ENCODE measurements at regions not wholly inside any gene's neighbourhood (a gene's known extent, or its start where the extent isn't known, plus 50 kb on each side); places are given as distances from the start of the nearest gene placed in this dataset.
"Not testable (repeated sequence)": the region's sequence is repeated elsewhere in the genome, so short reads cannot be mapped to it uniquely, and the experiment has no call there.

DNA sequence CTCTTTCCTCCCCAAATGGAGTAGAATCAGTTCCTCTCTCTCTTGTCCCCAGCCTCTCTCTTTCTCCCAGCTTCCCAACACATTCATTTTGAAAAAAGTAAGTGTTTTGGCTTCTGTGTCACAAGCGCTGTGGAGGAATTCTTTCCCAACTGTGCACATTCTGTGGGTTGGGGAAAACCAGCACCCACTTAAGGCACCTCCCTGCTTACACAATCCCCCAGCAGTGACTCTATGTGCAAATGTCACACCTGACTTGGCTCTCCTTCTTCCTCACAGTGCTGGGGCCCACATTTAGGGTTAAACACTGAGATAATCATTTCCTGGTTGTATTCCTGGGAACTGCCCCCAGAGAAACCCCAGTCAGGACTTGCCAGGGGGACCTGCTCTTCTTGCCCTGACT is 358.1 kb upstream of the ZNF32 start:
- no peak overlapping the region for H3K27ac ChIP-seq (ENCODE audit: low read depth)
- 90% methylated on average over 1 of the region's 1 CpG for WGBS
- no peaks in the 10 kb centered on the region for H3K4me1 ChIP-seq (ENCODE audit: insufficient read depth)
- no peak overlapping the region for H3K4me3 ChIP-seq (ENCODE audit: low read depth, low read length)
- no peak for DNase-seq (ENCODE audit: extremely low spot score)
- H3K36me3 ChIP-seq (ENCODE audit: insufficient read depth) = no peaks in the 10 kb centered on the region

DNA sequence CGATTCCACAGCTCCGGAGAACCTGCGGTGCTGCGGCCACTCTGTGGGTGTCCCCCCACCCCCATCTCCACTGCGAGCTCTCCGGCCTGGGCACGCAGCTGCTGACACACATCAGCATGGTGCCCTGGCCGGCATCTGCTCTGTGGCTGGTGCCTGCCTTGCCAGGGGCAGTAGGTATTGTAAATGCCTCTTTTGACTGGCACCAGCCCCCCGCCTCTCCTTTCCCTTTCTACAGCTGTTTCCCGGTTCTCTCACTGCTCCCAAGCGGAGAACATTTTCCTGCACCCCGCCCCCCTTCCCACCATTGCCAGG is 357.1 kb upstream of the ZNF32 start:
- 87% methylated on average over 12 of the region's 12 CpGs for WGBS
- Histone ChIP-seq H3K4me1 (ENCODE audit: insufficient read depth) (no peaks in the 10 kb centered on the region), H3K27ac (ENCODE audit: low read depth) (no peak overlapping the region), H3K4me3 (ENCODE audit: low read depth, low read length) (no peak overlapping the region), H3K36me3 (ENCODE audit: insufficient read depth) (no peaks in the 10 kb centered on the region)
- DNase-seq (ENCODE audit: extremely low spot score) = no peak

DNA sequence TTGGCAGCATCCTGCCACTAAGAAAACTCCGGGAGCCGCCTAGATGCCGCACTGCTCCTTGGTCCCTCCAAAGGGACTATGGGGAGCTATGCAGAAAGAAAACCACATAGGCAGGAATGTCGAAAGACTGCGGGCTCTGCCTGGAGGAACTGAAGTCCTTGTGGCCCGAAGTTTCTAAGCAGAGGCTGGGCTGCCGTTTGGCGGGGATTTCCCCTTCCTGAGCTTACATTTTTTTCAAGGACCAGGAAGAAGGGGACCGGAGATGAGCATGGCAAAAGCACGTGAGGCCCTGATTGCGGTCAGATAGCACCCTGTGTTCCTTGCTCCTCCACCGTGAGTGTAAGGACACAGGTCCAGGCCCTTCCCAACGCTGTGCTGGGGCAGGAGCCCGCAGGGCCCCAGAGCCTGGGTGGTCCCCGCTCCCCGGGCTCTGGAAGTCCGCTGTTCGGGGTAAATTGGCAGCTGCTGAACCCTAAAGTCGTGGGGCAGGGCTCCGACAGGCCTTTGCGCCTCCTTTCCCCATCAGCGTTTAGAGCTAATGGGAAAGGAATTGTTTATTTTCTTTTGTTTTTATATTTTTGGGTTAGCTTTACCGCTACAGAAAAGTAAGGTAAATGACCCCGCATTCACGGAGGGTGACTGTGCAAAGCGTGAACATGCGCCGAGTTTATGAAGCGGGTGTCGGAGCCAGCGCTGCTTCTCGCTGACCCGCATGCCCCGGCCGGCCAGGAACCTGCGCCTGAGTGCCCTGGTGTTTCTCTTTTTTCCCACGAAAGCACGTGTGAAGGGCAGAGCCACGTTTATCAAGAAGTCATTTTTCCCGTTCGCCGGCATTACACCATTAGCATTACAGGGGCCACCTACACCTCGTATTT is 356.5 kb upstream of the ZNF32 start:
- Histone ChIP-seq H3K4me3 (ENCODE audit: low read depth, low read length) (no peak overlapping the region), H3K36me3 (ENCODE audit: insufficient read depth) (no peaks in the 10 kb centered on the region), H3K27ac (ENCODE audit: low read depth) (no peak overlapping the region), H3K4me1 (ENCODE audit: insufficient read depth) (no peaks in the 10 kb centered on the region)
- DNase-seq (ENCODE audit: extremely low spot score) = no peak
- 91% methylated on average over 43 of the region's 43 CpGs for WGBS

DNA sequence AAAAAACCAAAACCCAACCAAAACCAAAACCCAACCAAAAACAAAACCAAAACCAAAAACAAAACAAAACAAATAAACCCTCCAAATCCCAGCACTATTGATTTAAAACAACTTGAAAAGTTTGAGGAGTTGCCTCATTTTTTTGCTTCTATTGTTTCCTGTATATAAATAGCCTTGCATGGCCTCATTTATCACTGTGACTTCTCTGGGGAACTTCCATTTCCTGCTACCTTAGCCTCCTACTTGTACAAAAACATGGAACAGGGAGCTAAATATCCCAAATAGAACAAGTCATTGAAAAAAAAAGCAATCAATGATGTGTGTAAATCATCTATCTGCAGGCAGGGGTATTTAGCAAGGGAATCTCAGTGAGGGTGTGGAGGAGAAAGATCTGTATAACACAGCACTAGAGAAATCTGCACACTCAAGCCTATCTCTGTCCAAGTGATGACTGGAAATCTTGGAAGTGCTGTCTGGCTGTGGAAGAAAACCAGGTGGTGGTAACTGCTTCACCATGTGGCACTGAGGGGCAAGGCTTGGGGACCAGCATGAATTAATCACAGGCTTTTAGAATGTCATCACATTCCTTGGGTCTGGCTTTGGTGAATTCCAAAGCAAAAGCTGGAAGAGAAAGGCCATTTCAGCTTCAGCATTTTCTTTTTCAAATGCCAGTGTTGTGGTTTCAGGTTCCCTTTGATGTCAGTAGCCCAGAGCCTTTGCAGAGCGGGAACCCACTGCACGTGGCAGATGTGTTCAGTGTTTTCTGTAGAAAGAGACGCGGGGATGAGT is 349.5 kb upstream of the ZNF32 start:
- WGBS = 61% methylated on average over 4 of the region's 4 CpGs
- H3K4me1 ChIP-seq (ENCODE audit: insufficient read depth) = no peaks in the 10 kb centered on the region
- no peak overlapping the region for H3K27ac ChIP-seq (ENCODE audit: low read depth)
- no peaks in the 10 kb centered on the region for H3K36me3 ChIP-seq (ENCODE audit: insufficient read depth)
- H3K4me3 ChIP-seq (ENCODE audit: low read depth, low read length) = no peak overlapping the region
- no peak for DNase-seq (ENCODE audit: extremely low spot score)

DNA sequence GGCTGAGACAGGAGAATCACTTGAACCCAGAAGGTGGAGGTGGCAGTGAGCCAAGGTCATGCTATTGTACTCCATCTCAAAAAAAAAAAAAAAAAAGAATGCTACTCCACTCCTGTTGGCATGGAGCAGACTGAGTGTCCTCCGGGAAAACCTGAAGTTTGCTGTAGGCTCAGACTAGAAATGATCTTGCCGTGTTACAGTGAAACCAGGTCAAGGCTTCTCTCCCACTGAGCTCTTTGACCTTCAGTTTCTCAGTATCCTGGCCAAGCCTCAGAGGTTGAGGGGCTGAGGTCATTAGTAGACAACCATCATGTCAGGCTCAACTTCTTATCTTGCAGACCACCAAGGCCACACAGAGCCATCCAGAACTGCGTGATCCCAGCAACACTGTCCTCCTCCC is 348.6 kb upstream of the ZNF32 start:
- WGBS = 88% methylated on average over 3 of the region's 3 CpGs
- no peak overlapping the region for H3K4me3 ChIP-seq (ENCODE audit: low read depth, low read length)
- DNase-seq (ENCODE audit: extremely low spot score) = no peak

DNA sequence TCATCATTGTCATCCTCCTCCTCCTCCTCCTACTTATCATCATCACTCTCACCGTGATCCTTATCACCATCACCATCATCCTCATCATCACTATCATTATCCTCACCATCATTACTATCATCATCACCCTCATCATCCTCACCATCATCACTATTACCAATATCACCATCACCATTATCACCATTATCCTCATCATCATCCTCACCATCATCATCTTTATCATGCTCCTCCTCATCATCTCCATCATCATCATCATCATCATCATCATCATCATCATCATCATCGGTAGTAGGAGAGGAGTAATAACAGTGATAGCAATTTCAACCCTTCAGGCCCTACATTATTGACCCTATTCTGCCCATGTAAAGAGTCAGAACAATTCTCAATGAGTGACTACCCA is 345.9 kb upstream of the ZNF32 start:
- Histone ChIP-seq H3K36me3 (ENCODE audit: insufficient read depth) (no peaks in the 10 kb centered on the region), H3K4me1 (ENCODE audit: insufficient read depth) (no peaks in the 10 kb centered on the region), H3K4me3 (ENCODE audit: low read depth, low read length) (no peak overlapping the region), H3K27ac (ENCODE audit: low read depth) (no peak overlapping the region)
- no peak for DNase-seq (ENCODE audit: extremely low spot score)
- WGBS = 89% methylated on average over 2 of the region's 2 CpGs

More for the DNA sequence above, 348.6 kb upstream of the ZNF32 start:
- Histone ChIP-seq H3K27ac (ENCODE audit: low read depth) (no peak overlapping the region), H3K36me3 (ENCODE audit: insufficient read depth) (no peaks in the 10 kb centered on the region), H3K4me1 (ENCODE audit: insufficient read depth) (no peaks in the 10 kb centered on the region)

DNA sequence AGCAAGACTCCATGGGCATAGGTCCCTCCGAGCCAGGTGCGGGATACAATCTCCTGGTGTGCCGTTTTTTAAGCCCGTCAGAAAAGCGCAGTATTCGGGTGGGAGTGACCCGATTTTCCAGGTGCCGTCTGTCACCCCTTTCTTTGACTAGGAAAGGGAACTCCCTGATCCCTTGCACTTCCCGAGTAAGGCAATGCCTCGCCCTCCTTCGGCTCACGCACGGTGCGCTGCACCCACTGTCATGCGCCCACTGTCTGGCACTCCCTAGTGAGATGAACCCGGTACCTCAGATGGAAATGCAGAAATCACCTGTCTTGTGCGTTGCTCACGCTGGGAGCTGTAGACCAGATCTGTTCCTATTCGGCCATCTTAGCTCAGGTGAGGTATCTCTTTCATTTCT is 344.1 kb upstream of the ZNF32 start:
- WGBS = 95% methylated on average over 19 of the region's 19 CpGs
- DNase-seq (ENCODE audit: extremely low spot score); H3K4me3 ChIP-seq (ENCODE audit: low read depth, low read length); H3K4me1 ChIP-seq (ENCODE audit: insufficient read depth); H3K36me3 ChIP-seq (ENCODE audit: insufficient read depth); H3K27ac ChIP-seq (ENCODE audit: low read depth): not testable (repeated sequence)

DNA sequence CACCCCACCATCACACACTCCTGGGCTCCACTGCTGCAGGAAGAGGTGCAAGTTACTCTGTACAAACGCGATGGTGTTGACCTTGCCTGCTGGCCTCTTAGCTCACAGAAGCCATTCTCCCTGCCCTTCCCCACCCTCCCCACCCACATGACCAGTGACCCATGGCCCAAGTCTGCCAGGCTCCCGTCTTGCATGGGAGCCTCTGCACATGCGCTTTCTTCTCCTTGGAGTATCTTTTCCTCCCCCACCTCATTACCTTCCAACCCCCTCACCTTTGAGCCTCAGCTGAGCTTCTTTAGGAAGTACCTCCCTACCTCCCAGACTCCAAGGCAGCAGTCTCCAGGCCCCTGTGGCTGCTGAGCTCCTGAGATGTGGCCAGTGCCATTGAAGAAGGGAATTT is 337.7 kb upstream of the ZNF32 start:
- Histone ChIP-seq H3K4me1 (ENCODE audit: insufficient read depth) (no peaks in the 10 kb centered on the region), H3K4me3 (ENCODE audit: low read depth, low read length) (no peak overlapping the region), H3K36me3 (ENCODE audit: insufficient read depth) (no peaks in the 10 kb centered on the region), H3K27ac (ENCODE audit: low read depth) (no peak overlapping the region)
- WGBS = 92% methylated on average over 4 of the region's 4 CpGs
- no peak for DNase-seq (ENCODE audit: extremely low spot score)

DNA sequence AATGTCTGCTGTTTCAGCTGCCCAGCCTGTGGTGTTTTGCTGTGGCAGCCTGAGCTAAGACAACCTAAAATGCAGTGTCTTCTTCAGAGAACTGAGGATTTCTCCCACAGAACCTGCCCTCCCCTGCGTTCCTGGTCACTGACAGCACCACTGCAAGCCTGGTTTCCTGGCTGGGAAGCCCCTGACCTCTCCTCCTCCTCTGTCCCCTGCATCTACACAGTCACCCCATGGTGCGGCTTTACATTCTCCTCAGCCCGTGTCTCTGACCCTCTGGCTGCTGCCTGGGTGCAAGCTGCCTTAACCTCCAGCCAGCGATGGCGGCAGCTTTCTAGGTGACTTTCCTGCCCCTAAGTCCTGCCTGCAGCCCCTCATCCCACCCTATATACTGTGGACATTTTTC is 337.3 kb upstream of the ZNF32 start:
- no peak overlapping the region for H3K27ac ChIP-seq (ENCODE audit: low read depth)
- DNase-seq (ENCODE audit: extremely low spot score) = no peak
- no peak overlapping the region for H3K4me3 ChIP-seq (ENCODE audit: low read depth, low read length)
- no peaks in the 10 kb centered on the region for H3K36me3 ChIP-seq (ENCODE audit: insufficient read depth)
- H3K4me1 ChIP-seq (ENCODE audit: insufficient read depth) = no peaks in the 10 kb centered on the region
- 94% methylated on average over 5 of the region's 5 CpGs for WGBS

DNA sequence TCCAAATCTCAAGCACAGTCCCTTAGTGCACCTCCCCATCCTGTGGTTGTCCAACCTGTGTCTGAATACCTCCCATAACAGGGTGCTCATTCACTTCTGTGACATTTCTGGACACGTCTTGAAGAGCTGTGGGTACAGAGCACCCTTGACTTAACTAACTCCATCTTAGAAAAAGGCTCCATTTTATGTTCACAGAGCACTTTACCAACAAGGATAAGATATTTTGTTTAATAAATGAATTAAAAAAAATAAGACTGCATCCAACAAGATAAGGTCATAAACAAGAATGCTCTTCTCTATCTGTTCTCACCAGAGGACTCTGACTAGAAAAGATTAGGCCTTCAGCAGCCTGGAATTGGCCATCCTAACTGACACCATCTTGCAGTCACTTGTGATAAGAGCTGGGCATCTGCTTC is 335.2 kb upstream of the ZNF32 start:
- Histone ChIP-seq H3K27ac (ENCODE audit: low read depth) (no peak overlapping the region), H3K36me3 (ENCODE audit: insufficient read depth) (no peaks in the 10 kb centered on the region), H3K4me3 (ENCODE audit: low read depth, low read length) (no peak overlapping the region), H3K4me1 (ENCODE audit: insufficient read depth) (no peaks in the 10 kb centered on the region)
- DNase-seq (ENCODE audit: extremely low spot score) = no peak
- WGBS = 87% methylated on average over 1 of the region's 1 CpG

DNA sequence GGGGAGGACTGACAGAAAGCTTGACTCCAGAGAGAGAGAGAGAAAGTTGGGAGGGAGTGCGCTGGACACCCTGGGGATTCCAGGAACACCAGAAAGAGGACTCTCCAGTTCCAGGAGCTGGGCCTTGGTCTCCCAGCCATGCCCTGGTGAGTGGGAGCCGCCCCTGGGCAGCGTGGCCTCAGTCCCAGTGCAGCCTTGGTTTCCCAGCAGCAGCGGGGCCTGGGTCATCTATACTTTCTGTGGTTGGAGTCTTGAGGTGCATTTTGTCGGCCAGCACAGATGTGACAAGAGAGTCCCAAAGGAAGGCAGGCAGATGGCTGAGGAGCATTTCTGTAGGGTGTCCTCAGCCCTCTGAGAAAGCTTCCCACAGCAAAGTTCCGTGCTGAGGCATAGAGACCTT is 334.7 kb upstream of the ZNF32 start:
- Histone ChIP-seq H3K4me3 (ENCODE audit: low read depth, low read length) (no peak overlapping the region), H3K36me3 (ENCODE audit: insufficient read depth) (no peaks in the 10 kb centered on the region), H3K4me1 (ENCODE audit: insufficient read depth) (no peaks in the 10 kb centered on the region), H3K27ac (ENCODE audit: low read depth) (no peak overlapping the region)
- DNase-seq (ENCODE audit: extremely low spot score) = no peak
- 97% methylated on average over 6 of the region's 6 CpGs for WGBS

DNA sequence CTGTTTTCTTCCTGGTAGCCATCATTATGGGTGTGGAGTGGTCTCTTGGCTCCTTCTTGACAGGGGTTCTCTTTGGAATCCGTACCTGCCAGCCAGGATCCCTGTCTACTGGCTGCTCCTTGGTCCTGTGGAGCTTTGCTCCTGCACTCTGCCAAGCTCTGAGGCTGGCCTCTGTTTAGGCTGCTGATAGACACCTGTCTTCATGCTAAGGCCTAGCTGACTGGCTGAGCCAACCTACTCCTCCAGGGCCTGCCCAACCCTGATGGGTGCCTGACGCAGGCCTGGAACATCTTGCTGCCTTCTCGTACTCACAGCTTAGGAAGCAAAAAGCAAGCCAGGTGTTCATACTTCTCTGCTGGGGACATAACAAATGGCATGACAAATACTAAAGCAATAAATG is 333.6 kb upstream of the ZNF32 start:
- no peaks in the 10 kb centered on the region for H3K36me3 ChIP-seq (ENCODE audit: insufficient read depth)
- WGBS = 98% methylated on average over 3 of the region's 3 CpGs
- H3K27ac ChIP-seq (ENCODE audit: low read depth) = no peak overlapping the region
- no peak overlapping the region for H3K4me3 ChIP-seq (ENCODE audit: low read depth, low read length)
- DNase-seq (ENCODE audit: extremely low spot score) = no peak
- H3K4me1 ChIP-seq (ENCODE audit: insufficient read depth) = no peaks in the 10 kb centered on the region

DNA sequence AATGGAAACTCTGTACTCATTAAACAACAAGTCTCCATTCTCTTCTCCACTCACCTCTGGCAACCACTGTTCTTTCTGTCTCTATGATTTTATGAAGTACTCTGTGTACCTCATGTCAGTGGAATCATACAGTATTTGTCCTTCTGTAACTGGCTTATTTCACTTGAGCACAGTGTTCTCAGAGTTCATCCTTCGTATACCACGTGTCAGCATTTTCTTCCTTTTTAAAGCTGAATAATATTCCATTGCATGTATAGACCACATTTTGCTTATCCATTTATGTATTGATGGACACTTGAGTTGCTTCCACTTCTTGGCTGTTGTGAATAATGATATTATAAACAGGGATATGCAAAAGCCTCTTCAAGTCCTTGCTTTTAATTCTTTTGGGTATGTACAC is 333.0 kb upstream of the ZNF32 start:
- Histone ChIP-seq H3K36me3 (ENCODE audit: insufficient read depth) (no peaks in the 10 kb centered on the region), H3K27ac (ENCODE audit: low read depth) (no peak overlapping the region), H3K4me3 (ENCODE audit: low read depth, low read length) (no peak overlapping the region), H3K4me1 (ENCODE audit: insufficient read depth) (no peaks in the 10 kb centered on the region)
- DNase-seq (ENCODE audit: extremely low spot score) = no peak
- 96% methylated on average over 2 of the region's 2 CpGs for WGBS

DNA sequence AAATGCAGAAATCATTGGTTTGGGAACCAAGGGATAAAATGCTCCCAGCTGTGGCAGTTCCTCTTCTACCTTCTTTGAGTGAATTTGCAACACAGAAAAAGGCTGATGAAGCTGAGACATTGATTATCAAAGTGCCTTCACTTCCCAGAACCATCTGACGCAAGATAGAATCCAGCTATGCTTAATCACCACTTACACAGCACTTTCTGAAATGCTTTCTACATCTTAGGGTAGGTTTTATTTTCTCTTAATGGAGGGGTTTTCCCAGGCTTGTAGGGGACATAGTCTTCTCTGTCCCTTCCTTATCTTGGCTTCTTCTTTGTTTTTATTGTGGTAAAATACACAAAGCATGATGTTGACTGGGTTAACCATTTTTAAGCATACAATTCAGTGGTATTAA is 332.6 kb upstream of the ZNF32 start:
- WGBS = 88% methylated on average over 1 of the region's 1 CpG
- Histone ChIP-seq H3K27ac (ENCODE audit: low read depth) (no peak overlapping the region), H3K4me3 (ENCODE audit: low read depth, low read length) (no peak overlapping the region), H3K36me3 (ENCODE audit: insufficient read depth) (no peaks in the 10 kb centered on the region), H3K4me1 (ENCODE audit: insufficient read depth) (no peaks in the 10 kb centered on the region)
- DNase-seq (ENCODE audit: extremely low spot score) = no peak
